Activated gamma-delta T cell treated with anti-CD3 and anti-CD28 coated beads, Interleukin-2, amount 50 U/mL, for 16 hours (primary cell): ENCODE measurements at regions not wholly inside any gene's neighbourhood (a gene's known extent, or its start where the extent isn't known, plus 50 kb on each side); places are given as distances from the start of the nearest gene placed in this dataset.
"Not testable (repeated sequence)": the region's sequence is repeated elsewhere in the genome, so short reads cannot be mapped to it uniquely, and the experiment has no call there.

ENCODE experiments used
- DNase-seq: peaks from one replicate; pipeline ENCODE4 v3.0.0-alpha.2; 2020; ENCODE audit warnings: low read depth

- DNase-seq, result no peak
Observed at GRCh38 chr1:195663549-195664280, 944.5 kb downstream of the KCNT2 start.

GRCh38 chr1:195656780-195657179 is 951.5 kb downstream of the KCNT2 start:
- DNase-seq, result no peak

- DNase-seq, result not testable (repeated sequence)
Observed at GRCh38 chr1:195648875-195649274, 959.4 kb downstream of the KCNT2 start.

GRCh38 chr1:195637539-195637938 is 970.7 kb downstream of the KCNT2 start:
- no peak for DNase-seq

GRCh38 chr1:195618287-195618686 is 990.0 kb downstream of the KCNT2 start:
- no peak for DNase-seq

- no peak for DNase-seq
Observed at GRCh38 chr1:195617106-195617505, 991.1 kb downstream of the KCNT2 start.

- DNase-seq, result no peak
Observed at GRCh38 chr1:195608883-195609282, 999.4 kb downstream of the KCNT2 start.

- DNase-seq, result no peak
Observed at GRCh38 chr1:195606483-195606882, 1001.8 kb downstream of the KCNT2 start.

- no peak for DNase-seq
Observed at GRCh38 chr1:195604287-195604686, 1004.0 kb downstream of the KCNT2 start.

- DNase-seq, result no peak
Observed at GRCh38 chr1:195597891-195598290, 1010.3 kb downstream of the KCNT2 start.

GRCh38 chr1:195594773-195595172 is 1013.5 kb downstream of the KCNT2 start:
- DNase-seq, result no peak

GRCh38 chr1:195594322-195594721 is 1013.9 kb downstream of the KCNT2 start:
- DNase-seq, result no peak

GRCh38 chr1:195591917-195592672 is 1016.1 kb downstream of the KCNT2 start:
- no peak for DNase-seq

- no peak for DNase-seq
Observed at GRCh38 chr1:195590649-195591048, 1017.6 kb downstream of the KCNT2 start.

- no peak for DNase-seq
Observed at GRCh38 chr1:195584870-195585624, 1023.2 kb downstream of the KCNT2 start.

GRCh38 chr1:195580988-195581387 is 1027.3 kb downstream of the KCNT2 start:
- no peak for DNase-seq

- no peak for DNase-seq
Observed at GRCh38 chr1:195577748-195578147, 1030.5 kb downstream of the KCNT2 start.

GRCh38 chr1:195576641-195577040 is 1031.6 kb downstream of the KCNT2 start:
- no peak for DNase-seq

- no peak for DNase-seq
Observed at GRCh38 chr1:195574511-195574910, 1033.7 kb downstream of the KCNT2 start.

GRCh38 chr1:195569934-195570333 is 1038.3 kb downstream of the KCNT2 start:
- no peak for DNase-seq

- no peak for DNase-seq
Observed at GRCh38 chr1:195568389-195568788, 1039.9 kb downstream of the KCNT2 start.

GRCh38 chr1:195562074-195562473 is 1046.2 kb downstream of the KCNT2 start:
- DNase-seq, result no peak
